Panc1 (cell line): ENCODE measurements at regions not wholly inside any gene's neighbourhood (a gene's known extent, or its start where the extent isn't known, plus 50 kb on each side); places are given as distances from the start of the nearest gene placed in this dataset.

ENCODE experiments used
- ATAC-seq: fragments of 200-7000 bp; cut with Tn5 transposase; 2 replicates; pipeline ENCODE4 v1.9.1; 2020; ENCODE audit warnings: mild to moderate bottlenecking, moderate library complexity
- BruUV-seq: library from RNA; stranded (reverse); fragments of 400-500 nt; replicated peaks from 2 replicates; lab custom pipeline; 2021; lab: Mats Ljungman, UMichigan
- CTCF ChIA-PET: fragments of 300-600 bp; sonication (Branson Sonifier 250); formaldehyde crosslinking; loops from one replicate; lab custom pipeline; 2022; ENCODE audit warnings: antibody characterized with exemption; lab: Charles Lee
- POLR2A ChIA-PET: fragments of 300-600 bp; sonication (Branson Sonifier 250); formaldehyde crosslinking; loops from one replicate; lab custom pipeline; 2022; ENCODE audit warnings: antibody characterized with exemption; lab: Charles Lee
- DNase-seq: peaks from one replicate; pipeline ENCODE4 v3.0.0-alpha.2; 2010; ENCODE audit warnings: low read depth, low spot score
- H3K27ac ChIP-seq: 2 replicates; pipeline ENCODE4 v1.5.1; 2011; ENCODE audit warnings: mild to moderate bottlenecking, low read length, inconsistent platforms
- H3K27me3 ChIP-seq: fragments of 200-500 bp; sonication (Bioruptor generic); 2 replicates; pipeline ENCODE4 v1.6.0; 2014; ENCODE audit warnings: low read length, inconsistent platforms; ENCODE audit not compliant: control insufficient read depth, insufficient read depth
- H3K36me3 ChIP-seq: fragments of 200-500 bp; sonication (Bioruptor generic); 2 replicates; pipeline ENCODE4 v1.5.1; 2014; ENCODE audit warnings: inconsistent platforms, mild to moderate bottlenecking, low read length, moderate library complexity; ENCODE audit not compliant: control insufficient read depth, insufficient read depth
- H3K4me1 ChIP-seq: 2 replicates; pipeline ENCODE4 v1.5.1; 2011; ENCODE audit warnings: inconsistent platforms, mild to moderate bottlenecking, low read length, moderate library complexity; ENCODE audit not compliant: control insufficient read depth, insufficient read depth
- H3K4me3 ChIP-seq, 2 experiments: 2 replicates each; pipeline ENCODE4 v1.5.1; 2011 to 2012; ENCODE audit warnings: low read depth in 2 of 2, low read length in 2 of 2, mild to moderate bottlenecking in 2 of 2, inconsistent platforms in 1 of 2, moderate library complexity in 1 of 2
- H3K9me3 ChIP-seq: fragments of 200-500 bp; sonication (Bioruptor generic); 2 replicates; pipeline ENCODE4 v1.5.1; 2014; ENCODE audit warnings: low read depth, mild to moderate bottlenecking, inconsistent platforms, low read length, moderate library complexity; ENCODE audit not compliant: control insufficient read depth, insufficient read depth
- POLR2AphosphoS5 ChIP-seq: IDR thresholded peaks from 2 replicates; pipeline ENCODE4 v1.6.1; 2012; ENCODE audit warnings: mild to moderate bottlenecking, low read depth, low read length, moderate library complexity
- SIN3A ChIP-seq: IDR thresholded peaks from 2 replicates; pipeline ENCODE4 v1.6.1; 2012; ENCODE audit warnings: low read depth, mild to moderate bottlenecking, low read length, moderate library complexity, borderline replicate concordance; ENCODE audit not compliant: insufficient read depth
- TCF7L2 ChIP-seq: IDR thresholded peaks from 2 replicates; pipeline ENCODE4 v1.6.1; 2011; ENCODE audit warnings: mild to moderate bottlenecking, low read depth, low read length, inconsistent platforms
- in situ Hi-C: cut with HindIII; loops from 2 replicates; pipeline ENCODE4 v1.10.0; 2016; ENCODE audit warnings: low sequenced_read_pairs, low pct_unique_long_range_greater_than_20kb
- intact Hi-C: fragments of 100-400 bp; cut with micrococcal nuclease; formaldehyde crosslinking; loops from one replicate; pipeline ENCODE4 v1.10.0; 2022; ENCODE audit not compliant: unreplicated experiment
- TF ChIP-seq, protein P1 (sequence below): fragments of 450-650 bp; IDR thresholded peaks from 2 replicates; pipeline ENCODE4 v1.5.1; 2017; ENCODE audit warnings: mild to moderate bottlenecking
- TF ChIP-seq, protein P2 (sequence below), 2 experiments: IDR thresholded peaks; 2 replicates each; pipeline ENCODE4 v1.6.1; 2011 to 2012; ENCODE audit warnings: low read depth in 2 of 2, control low read depth in 1 of 2, low read length in 1 of 2, mild to moderate bottlenecking in 1 of 2, moderate library complexity in 1 of 2; ENCODE audit not compliant: insufficient read depth in 1 of 2

DNA sequence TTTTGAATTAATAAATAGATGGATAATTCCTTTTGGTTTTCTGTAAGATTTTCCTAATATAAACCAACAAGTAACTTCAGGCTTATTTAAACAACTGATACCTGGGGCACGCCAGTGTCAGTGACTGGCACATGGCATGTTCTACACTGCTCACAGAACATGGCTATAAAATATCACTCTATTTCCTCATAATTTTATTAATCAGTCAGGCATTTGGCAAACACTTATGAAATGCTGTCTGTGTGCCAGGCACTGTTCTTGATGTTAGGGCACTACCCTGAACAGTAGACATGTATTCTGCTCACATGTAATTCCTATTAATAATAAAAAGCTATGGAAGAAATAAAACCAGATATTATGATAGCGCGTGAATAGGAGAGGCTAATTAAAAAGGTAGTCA is 661.0 kb downstream of the DTWD2 start:
- ChIA-PET POLR2A (no interaction called here), CTCF (no interaction called here)
- Histone ChIP-seq H3K36me3 (no peaks in the 10 kb centered on the region), H3K9me3 (no peaks in the 10 kb centered on the region), H3K27ac (no peak overlapping the region), H3K4me1 (no peaks in the 10 kb centered on the region; the same call in 1 of the 2 replicates), H3K27me3 (no peaks in the 10 kb centered on the region), H3K4me3 (no peak overlapping the region)
- in situ Hi-C loops (no loop called here), intact Hi-C loops (no loop called here)
- TF ChIP-seq TCF7L2 (no peak), POLR2AphosphoS5 (no peak), SIN3A (no peak)
- TF ChIP-seq, protein P1, sequence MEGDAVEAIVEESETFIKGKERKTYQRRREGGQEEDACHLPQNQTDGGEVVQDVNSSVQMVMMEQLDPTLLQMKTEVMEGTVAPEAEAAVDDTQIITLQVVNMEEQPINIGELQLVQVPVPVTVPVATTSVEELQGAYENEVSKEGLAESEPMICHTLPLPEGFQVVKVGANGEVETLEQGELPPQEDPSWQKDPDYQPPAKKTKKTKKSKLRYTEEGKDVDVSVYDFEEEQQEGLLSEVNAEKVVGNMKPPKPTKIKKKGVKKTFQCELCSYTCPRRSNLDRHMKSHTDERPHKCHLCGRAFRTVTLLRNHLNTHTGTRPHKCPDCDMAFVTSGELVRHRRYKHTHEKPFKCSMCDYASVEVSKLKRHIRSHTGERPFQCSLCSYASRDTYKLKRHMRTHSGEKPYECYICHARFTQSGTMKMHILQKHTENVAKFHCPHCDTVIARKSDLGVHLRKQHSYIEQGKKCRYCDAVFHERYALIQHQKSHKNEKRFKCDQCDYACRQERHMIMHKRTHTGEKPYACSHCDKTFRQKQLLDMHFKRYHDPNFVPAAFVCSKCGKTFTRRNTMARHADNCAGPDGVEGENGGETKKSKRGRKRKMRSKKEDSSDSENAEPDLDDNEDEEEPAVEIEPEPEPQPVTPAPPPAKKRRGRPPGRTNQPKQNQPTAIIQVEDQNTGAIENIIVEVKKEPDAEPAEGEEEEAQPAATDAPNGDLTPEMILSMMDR = no peak
- TF ChIP-seq, protein P2, sequence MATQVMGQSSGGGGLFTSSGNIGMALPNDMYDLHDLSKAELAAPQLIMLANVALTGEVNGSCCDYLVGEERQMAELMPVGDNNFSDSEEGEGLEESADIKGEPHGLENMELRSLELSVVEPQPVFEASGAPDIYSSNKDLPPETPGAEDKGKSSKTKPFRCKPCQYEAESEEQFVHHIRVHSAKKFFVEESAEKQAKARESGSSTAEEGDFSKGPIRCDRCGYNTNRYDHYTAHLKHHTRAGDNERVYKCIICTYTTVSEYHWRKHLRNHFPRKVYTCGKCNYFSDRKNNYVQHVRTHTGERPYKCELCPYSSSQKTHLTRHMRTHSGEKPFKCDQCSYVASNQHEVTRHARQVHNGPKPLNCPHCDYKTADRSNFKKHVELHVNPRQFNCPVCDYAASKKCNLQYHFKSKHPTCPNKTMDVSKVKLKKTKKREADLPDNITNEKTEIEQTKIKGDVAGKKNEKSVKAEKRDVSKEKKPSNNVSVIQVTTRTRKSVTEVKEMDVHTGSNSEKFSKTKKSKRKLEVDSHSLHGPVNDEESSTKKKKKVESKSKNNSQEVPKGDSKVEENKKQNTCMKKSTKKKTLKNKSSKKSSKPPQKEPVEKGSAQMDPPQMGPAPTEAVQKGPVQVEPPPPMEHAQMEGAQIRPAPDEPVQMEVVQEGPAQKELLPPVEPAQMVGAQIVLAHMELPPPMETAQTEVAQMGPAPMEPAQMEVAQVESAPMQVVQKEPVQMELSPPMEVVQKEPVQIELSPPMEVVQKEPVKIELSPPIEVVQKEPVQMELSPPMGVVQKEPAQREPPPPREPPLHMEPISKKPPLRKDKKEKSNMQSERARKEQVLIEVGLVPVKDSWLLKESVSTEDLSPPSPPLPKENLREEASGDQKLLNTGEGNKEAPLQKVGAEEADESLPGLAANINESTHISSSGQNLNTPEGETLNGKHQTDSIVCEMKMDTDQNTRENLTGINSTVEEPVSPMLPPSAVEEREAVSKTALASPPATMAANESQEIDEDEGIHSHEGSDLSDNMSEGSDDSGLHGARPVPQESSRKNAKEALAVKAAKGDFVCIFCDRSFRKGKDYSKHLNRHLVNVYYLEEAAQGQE (IDR thresholded peaks at IDR 0.05; ENCODE audit: insufficient read depth in 1 of 2, low read depth in 2 of 2, low read length in 1 of 2) = no peak
- ATAC-seq (no peak), DNase-seq (no peak)
- BruUV-seq = no TSS peak

DNA sequence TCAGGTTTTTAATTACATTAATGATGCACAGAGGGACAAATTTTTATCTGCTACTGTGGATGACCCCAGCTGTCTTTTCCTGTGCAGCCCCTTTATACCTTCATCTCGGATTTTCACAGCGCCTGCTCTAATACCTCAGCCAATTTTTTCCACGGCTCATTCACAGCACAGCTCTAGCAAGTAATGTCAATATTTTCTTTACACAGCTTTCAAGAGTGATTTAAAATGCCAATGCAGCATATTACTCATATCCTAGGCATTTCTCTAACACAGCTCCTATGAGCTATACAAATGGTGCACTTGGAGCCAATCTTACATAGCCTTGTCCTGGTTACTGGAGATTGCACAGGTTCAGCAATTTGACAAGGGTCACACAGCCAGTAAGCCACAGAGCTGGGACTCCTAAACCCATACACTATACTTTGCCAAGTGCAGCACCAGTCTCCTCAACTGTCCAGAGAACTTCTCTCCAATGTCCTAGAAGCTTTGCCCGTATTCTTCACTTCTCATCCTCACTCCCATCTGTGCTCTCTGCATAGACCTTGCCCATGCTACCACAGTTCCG is 661.8 kb downstream of the DTWD2 start:
- in situ Hi-C loops (no loop called here), intact Hi-C loops (no loop called here)
- Histone ChIP-seq H3K27ac (no peak overlapping the region), H3K4me1 (no peaks in the 10 kb centered on the region; the same call in 1 of the 2 replicates), H3K4me3 (no peak overlapping the region), H3K9me3 (no peaks in the 10 kb centered on the region), H3K36me3 (no peaks in the 10 kb centered on the region), H3K27me3 (no peaks in the 10 kb centered on the region)
- TF ChIP-seq TCF7L2 (no peak), POLR2AphosphoS5 (no peak), SIN3A (no peak)
- TF ChIP-seq, protein P1 = no peak
- TF ChIP-seq, protein P2 (IDR thresholded peaks at IDR 0.05; ENCODE audit: insufficient read depth in 1 of 2, low read depth in 2 of 2, low read length in 1 of 2) = no peak
- no TSS peak for BruUV-seq
- ATAC-seq (peak; percentile 78), DNase-seq (no peak)
- ChIA-PET CTCF (no interaction called here), POLR2A (no interaction called here)
